HCEC 1CT (cell line): ENCODE measurements at regions not wholly inside any gene's neighbourhood (a gene's known extent, or its start where the extent isn't known, plus 50 kb on each side); places are given as distances from the start of the nearest gene placed in this dataset.
A peak's percentile ranks its signal among the peaks of the same experiment; 100 is the strongest.
"Not testable (repeated sequence)": the region's sequence is repeated elsewhere in the genome, so short reads cannot be mapped to it uniquely, and the experiment has no call there.

Source experiments
- DNase-seq: peaks from one replicate; pipeline ENCODE4 v3.0.0-alpha.2; 2017

GRCh38 chr2:205864491-205864890, 182.2 kb downstream of the NRP2 start:
- no peak for DNase-seq

GRCh38 chr2:205862761-205863160, 180.5 kb downstream of the NRP2 start:
- not testable (repeated sequence) for DNase-seq

GRCh38 chr2:205860885-205861284, 178.6 kb downstream of the NRP2 start:
- DNase-seq: no peak

GRCh38 chr2:205860181-205860580, 177.9 kb downstream of the NRP2 start:
- no peak for DNase-seq

- no peak for DNase-seq
Observed at GRCh38 chr2:205858881-205859441, 176.7 kb downstream of the NRP2 start.

GRCh38 chr2:205858275-205858674, 176.0 kb downstream of the NRP2 start:
- no peak for DNase-seq

- no peak for DNase-seq
Observed at GRCh38 chr2:205857520-205858237, 175.4 kb downstream of the NRP2 start.

GRCh38 chr2:205852457-205852856, 170.2 kb downstream of the NRP2 start:
- no peak for DNase-seq

- DNase-seq: no peak
Observed at GRCh38 chr2:205850611-205851010, 168.3 kb downstream of the NRP2 start.

- DNase-seq: no peak
Observed at GRCh38 chr2:205850132-205850531, 167.8 kb downstream of the NRP2 start.

GRCh38 chr2:205849136-205849535, 166.8 kb downstream of the NRP2 start:
- no peak for DNase-seq

- DNase-seq: peak; percentile 45
Observed at GRCh38 chr2:205848601-205849000, 166.3 kb downstream of the NRP2 start.
